ENCODE measurements at regions not wholly inside any gene's neighbourhood (a gene's known extent, or its start where the extent isn't known, plus 50 kb on each side); places are given as distances from the start of the nearest gene placed in this dataset.

DNA sequence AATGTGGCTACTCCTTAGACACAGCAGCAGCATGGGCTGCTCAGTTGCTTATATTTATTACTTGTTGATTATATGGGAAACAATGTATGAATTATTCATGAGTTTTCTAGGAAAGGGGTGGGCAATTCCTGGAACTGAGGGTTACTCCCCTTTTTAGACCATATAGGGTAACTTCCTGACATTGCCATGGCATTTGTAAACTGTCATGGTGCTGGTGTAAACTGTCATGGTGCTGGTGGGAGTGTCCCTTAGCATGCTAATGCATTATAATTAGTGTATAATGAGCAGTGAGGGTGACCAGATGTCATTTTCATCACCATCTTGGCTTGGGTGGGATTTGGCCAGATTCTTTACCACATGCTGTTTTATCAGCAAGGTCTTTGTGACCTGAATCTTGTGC lies 734.6 kb upstream of the PTPRD start:
- Histone ChIP-seq H3K9me3 (ENCODE audit: control insufficient read depth, insufficient read depth, low read depth, low read length) (no peaks in the 10 kb centered on the region), H3K4me3 (ENCODE audit: low read depth, low read length) (no peak overlapping the region), H3K27ac (ENCODE audit: extremely low read depth, low read depth, low read length) (no peak overlapping the region), H3K4me1 (ENCODE audit: control insufficient read depth, insufficient read depth, low read length) (no peaks in the 10 kb centered on the region), H3K36me3 (ENCODE audit: control insufficient read depth in 2 of 2, insufficient read depth in 1 of 2, low read length in 2 of 2) (no peaks in the 10 kb centered on the region)
- ChIA-PET CTCF (no interaction called here), POLR2A (no interaction called here)
- TF ChIP-seq ZNF24 (tag by site-specific recombination; IDR thresholded peaks at IDR 0.05), result no peak
- TF ChIP-seq, protein P1, sequence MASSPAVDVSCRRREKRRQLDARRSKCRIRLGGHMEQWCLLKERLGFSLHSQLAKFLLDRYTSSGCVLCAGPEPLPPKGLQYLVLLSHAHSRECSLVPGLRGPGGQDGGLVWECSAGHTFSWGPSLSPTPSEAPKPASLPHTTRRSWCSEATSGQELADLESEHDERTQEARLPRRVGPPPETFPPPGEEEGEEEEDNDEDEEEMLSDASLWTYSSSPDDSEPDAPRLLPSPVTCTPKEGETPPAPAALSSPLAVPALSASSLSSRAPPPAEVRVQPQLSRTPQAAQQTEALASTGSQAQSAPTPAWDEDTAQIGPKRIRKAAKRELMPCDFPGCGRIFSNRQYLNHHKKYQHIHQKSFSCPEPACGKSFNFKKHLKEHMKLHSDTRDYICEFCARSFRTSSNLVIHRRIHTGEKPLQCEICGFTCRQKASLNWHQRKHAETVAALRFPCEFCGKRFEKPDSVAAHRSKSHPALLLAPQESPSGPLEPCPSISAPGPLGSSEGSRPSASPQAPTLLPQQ (tag by site-specific recombination; IDR thresholded peaks at IDR 0.05), result no peak
- TF ChIP-seq ZNF510 (tag by site-specific recombination; IDR thresholded peaks at IDR 0.05; ENCODE audit: insufficient replicate concordance), result no peak
- TF ChIP-seq ZNF140 (tag by site-specific recombination; IDR thresholded peaks at IDR 0.05), result no peak
- no peak for TF ChIP-seq ZNF214 (tag by site-specific recombination; IDR thresholded peaks at IDR 0.05; ENCODE audit: borderline replicate concordance)
- TF ChIP-seq ZNF747 (tag by site-specific recombination; IDR thresholded peaks at IDR 0.05), result no peak
- TF ChIP-seq, protein P2, sequence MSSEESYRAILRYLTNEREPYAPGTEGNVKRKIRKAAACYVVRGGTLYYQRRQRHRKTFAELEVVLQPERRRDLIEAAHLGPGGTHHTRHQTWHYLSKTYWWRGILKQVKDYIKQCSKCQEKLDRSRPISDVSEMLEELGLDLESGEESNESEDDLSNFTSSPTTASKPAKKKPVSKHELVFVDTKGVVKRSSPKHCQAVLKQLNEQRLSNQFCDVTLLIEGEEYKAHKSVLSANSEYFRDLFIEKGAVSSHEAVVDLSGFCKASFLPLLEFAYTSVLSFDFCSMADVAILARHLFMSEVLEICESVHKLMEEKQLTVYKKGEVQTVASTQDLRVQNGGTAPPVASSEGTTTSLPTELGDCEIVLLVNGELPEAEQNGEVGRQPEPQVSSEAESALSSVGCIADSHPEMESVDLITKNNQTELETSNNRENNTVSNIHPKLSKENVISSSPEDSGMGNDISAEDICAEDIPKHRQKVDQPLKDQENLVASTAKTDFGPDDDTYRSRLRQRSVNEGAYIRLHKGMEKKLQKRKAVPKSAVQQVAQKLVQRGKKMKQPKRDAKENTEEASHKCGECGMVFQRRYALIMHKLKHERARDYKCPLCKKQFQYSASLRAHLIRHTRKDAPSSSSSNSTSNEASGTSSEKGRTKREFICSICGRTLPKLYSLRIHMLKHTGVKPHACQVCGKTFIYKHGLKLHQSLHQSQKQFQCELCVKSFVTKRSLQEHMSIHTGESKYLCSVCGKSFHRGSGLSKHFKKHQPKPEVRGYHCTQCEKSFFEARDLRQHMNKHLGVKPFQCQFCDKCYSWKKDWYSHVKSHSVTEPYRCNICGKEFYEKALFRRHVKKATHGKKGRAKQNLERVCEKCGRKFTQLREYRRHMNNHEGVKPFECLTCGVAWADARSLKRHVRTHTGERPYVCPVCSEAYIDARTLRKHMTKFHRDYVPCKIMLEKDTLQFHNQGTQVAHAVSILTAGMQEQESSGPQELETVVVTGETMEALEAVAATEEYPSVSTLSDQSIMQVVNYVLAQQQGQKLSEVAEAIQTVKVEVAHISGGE (tag by site-specific recombination; conservative IDR thresholded peaks at IDR 0.05; ENCODE audit: low read depth), result no peak
- no peak for TF ChIP-seq ZNF555 (tag by site-specific recombination; conservative IDR thresholded peaks at IDR 0.05)
- no peak for TF ChIP-seq ZNF274 (IDR thresholded peaks at IDR 0.05; ENCODE audit: low read length)
- TF ChIP-seq ZNF274 (tag by site-specific recombination; IDR thresholded peaks at IDR 0.05; ENCODE audit: borderline replicate concordance), result no peak
- TF ChIP-seq MZF1 (tag by site-specific recombination; IDR thresholded peaks at IDR 0.05; ENCODE audit: borderline replicate concordance), result no peak

GRCh38 chr9:11348366-11348765 lies 735.6 kb upstream of the PTPRD start:
- ChIA-PET POLR2A (no interaction called here), CTCF (no interaction called here)
- Histone ChIP-seq H3K4me3 (ENCODE audit: low read depth, low read length) (no peak overlapping the region), H3K4me1 (ENCODE audit: control insufficient read depth, insufficient read depth, low read length) (no peaks in the 10 kb centered on the region), H3K27ac (ENCODE audit: extremely low read depth, low read depth, low read length) (no peak overlapping the region), H3K36me3 (ENCODE audit: control insufficient read depth in 2 of 2, insufficient read depth in 1 of 2, low read length in 2 of 2) (no peaks in the 10 kb centered on the region), H3K9me3 (ENCODE audit: control insufficient read depth, insufficient read depth, low read depth, low read length) (no peaks in the 10 kb centered on the region)
- TF ChIP-seq, protein P3, sequence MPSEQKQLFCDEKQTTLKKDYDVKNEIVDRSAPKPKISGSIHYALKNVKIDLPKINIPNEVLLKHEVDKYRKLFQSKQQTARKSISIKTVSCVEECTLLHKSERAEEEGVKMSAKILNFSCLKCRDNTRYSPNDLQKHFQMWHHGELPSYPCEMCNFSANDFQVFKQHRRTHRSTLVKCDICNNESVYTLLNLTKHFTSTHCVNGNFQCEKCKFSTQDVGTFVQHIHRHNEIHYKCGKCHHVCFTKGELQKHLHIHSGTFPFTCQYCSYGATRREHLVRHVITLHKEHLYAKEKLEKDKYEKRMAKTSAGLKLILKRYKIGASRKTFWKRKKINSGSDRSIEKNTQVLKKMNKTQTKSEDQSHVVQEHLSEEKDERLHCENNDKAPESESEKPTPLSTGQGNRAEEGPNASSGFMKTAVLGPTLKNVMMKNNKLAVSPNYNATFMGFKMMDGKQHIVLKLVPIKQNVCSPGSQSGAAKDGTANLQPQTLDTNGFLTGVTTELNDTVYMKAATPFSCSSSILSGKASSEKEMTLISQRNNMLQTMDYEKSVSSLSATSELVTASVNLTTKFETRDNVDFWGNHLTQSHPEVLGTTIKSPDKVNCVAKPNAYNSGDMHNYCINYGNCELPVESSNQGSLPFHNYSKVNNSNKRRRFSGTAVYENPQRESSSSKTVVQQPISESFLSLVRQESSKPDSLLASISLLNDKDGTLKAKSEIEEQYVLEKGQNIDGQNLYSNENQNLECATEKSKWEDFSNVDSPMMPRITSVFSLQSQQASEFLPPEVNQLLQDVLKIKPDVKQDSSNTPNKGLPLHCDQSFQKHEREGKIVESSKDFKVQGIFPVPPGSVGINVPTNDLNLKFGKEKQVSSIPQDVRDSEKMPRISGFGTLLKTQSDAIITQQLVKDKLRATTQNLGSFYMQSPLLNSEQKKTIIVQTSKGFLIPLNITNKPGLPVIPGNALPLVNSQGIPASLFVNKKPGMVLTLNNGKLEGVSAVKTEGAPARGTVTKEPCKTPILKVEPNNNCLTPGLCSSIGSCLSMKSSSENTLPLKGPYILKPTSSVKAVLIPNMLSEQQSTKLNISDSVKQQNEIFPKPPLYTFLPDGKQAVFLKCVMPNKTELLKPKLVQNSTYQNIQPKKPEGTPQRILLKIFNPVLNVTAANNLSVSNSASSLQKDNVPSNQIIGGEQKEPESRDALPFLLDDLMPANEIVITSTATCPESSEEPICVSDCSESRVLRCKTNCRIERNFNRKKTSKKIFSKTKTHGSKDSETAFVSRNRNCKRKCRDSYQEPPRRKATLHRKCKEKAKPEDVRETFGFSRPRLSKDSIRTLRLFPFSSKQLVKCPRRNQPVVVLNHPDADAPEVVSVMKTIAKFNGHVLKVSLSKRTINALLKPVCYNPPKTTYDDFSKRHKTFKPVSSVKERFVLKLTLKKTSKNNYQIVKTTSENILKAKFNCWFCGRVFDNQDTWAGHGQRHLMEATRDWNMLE (tag by site-specific recombination; conservative IDR thresholded peaks at IDR 0.05; ENCODE audit: low read depth), result no peak
- no peak for TF ChIP-seq ZNF391 (tag by site-specific recombination; IDR thresholded peaks at IDR 0.05; ENCODE audit: borderline replicate concordance, low read depth)
- no peak for TF ChIP-seq MYNN (tag by site-specific recombination; IDR thresholded peaks at IDR 0.05; ENCODE audit: borderline replicate concordance)
- no peak for TF ChIP-seq SETDB1 (IDR thresholded peaks at IDR 0.05; ENCODE audit: insufficient read length, low read length)
- no peak for TF ChIP-seq ZNF175 (tag by site-specific recombination; IDR thresholded peaks at IDR 0.05)
- TF ChIP-seq ZNF132 (tag by site-specific recombination; IDR thresholded peaks at IDR 0.05; ENCODE audit: borderline replicate concordance), result no peak
- TF ChIP-seq ZNF423 (tag by site-specific recombination; IDR thresholded peaks at IDR 0.05), result no peak
- no peak for TF ChIP-seq ZFP69B (tag by site-specific recombination; IDR thresholded peaks at IDR 0.05)
- no peak for TF ChIP-seq ZNF701 (tag by site-specific recombination; IDR thresholded peaks at IDR 0.05)
- no peak for TF ChIP-seq ZBTB21 (tag by site-specific recombination; IDR thresholded peaks at IDR 0.05)
- no peak for TF ChIP-seq HOXD13 (CRISPR knock-in tag; IDR thresholded peaks at IDR 0.05; ENCODE audit: borderline replicate concordance)
- no peak for TF ChIP-seq ZNF23 (tag by site-specific recombination; IDR thresholded peaks at IDR 0.05; ENCODE audit: borderline replicate concordance)
- no peak for TF ChIP-seq KLF8 (tag by site-specific recombination; IDR thresholded peaks at IDR 0.05)
- TF ChIP-seq ZNF561 (tag by site-specific recombination; IDR thresholded peaks at IDR 0.05; ENCODE audit: borderline replicate concordance), result no peak
- no peak for TF ChIP-seq ZNF324 (tag by site-specific recombination; IDR thresholded peaks at IDR 0.05)
- TF ChIP-seq GLIS2 (tag by site-specific recombination; IDR thresholded peaks at IDR 0.05), result no peak

All from HEK293 (cell line).